ENCODE measurements at regions not wholly inside any gene's neighbourhood (a gene's known extent, or its start where the extent isn't known, plus 50 kb on each side); places are given as distances from the start of the nearest gene placed in this dataset.

DNA sequence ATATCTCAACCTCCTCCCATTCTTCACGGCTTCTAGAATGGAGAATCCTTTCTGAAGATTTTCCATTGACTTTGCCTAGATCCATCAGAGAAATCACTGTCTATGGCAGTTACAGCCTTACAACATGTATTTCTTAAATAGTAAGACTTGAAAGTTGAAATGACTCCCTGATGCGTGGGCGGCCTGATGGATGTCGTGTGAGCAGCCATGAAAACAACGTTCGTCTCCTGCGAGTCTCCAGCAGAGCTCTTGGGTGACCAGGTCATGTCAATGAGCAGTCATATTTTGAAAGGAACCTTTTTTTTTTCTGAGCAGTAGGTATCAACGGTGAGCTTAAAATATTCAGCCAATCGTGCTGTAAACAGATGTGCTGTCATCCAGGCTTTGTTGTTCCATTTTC lies 139.9 kb upstream of the C14orf180 start:
- no peak for DNase-seq (ENCODE audit: low spot score)

DNA sequence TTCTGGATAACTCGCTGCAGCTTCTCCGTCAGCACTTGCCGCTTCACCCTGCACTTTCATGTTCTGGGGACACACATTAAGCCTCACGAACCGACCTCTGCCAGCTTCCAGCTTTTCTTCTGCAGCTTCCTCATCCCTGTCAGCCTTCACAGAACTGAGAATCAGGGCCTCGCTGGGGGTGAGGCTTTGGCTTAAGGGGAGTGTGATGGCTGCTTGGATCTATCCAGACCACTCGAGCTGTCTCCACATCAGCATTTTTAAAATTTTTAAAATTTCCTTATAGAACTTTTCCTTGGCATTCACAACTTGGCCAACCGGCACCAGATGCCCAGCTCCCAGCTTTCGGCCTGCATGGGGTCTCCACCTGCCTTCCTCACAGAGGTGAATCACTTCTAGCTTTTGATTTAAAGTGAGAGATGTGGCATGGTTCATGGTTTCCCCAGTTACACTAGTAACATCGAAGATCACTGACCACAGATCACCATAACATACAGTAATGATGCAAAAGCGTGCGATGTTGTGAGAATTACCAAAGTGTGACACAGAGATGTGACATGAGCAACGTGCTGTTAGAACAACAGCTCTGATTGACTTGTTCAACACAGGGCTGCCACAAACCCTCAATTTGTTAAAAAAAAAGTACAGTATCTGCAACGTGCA lies 139.1 kb upstream of the C14orf180 start:
- DNase-seq (ENCODE audit: low spot score), result no peak

DNA sequence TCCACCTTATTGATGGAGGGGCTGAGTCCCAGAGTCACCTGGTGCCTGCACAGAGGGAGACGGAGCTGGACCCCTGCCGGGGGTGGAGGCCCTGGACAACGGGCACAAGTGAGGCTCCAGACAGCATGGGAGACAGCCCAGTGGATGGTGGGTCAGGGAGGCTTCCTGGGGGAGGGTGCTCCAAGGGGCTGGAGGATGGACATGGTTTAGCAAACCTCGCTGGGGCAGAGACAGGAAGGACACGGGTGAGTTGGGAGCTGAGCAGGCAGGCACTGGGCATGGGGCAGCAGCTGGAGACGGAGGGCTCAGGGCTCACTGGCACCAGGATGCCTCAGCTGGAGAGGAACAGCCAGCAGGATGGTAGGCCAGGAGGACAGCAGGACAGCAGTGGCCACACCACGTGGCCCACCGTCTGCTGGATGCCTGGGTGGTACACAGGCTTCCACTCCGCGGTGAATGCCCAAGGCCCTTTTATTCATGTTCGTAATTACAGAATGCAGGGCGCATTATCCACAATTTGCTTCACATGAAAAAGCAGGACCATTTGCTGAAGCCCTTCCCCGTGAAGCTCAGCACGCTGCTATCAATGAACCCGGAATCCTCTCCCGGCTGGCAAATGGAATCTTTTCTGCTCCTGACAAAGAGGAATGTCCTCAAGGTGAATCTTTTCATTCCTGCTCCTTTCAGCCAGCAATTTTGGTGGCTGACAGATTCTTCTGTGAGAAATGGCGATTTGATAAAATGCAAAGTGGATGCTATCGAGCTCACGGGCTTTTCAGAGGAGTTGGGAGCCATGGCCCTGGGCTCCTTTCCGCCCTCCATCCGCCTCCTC lies 138.1 kb upstream of the C14orf180 start:
- no peak for DNase-seq (ENCODE audit: low spot score)

DNA sequence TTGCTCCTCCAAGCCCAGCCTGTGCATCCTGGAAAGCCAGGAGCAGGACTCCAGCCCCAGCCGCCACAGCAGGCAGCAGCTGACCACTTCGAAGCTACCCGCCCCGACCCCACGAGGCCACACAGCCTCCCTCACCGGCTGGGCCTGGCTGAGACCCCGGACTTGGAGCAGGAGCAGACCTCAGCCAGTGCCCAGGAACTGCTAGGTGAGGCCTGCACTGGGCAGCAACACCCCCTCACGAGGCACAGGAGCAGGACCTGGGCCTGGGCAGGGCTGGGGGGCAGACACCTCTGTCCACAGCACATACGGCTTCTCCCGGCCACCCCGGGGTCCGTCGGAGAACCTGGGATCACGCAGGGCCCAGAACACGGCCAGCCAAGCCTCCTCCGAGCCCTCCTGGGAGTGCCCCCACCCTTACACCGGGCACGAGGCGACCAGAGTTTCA lies 137.4 kb upstream of the C14orf180 start:
- no peak for DNase-seq (ENCODE audit: low spot score)

DNA sequence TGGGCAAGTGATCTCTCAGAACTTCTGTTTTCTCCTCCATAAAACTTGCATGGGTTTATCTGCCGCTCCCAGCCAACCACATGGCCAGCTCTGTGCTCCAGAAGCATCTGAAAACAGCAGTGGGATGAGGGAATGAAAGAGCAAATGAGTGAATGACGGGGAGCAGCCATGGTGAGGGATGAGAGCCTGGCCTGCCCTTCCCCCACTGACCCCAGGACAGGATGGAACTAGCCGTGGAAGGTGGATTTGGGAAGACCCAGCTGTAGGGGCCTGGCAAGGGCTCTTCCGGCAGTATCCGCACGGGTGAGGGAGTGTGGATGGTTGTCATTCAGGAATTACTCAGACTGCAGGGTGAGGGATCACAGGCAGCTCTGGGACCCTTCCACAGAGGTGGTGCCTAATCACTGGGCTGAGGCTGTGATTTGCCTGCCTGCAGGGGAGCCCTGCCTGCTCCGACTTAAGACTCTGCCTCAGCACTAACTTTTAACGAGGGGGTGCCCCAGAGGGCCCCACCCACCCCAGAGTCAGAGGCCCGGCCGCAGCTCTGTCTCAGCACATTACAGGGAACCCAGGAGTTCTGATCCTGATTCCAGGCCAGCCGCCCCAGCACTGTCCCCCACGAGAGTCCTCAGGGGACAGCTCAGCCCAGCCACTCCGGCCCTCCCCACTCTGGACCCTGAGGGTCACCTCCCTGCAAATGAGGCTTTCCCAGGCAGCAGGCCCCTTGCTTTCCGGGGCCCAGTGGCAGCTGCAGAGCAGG lies 136.8 kb upstream of the C14orf180 start:
- DNase-seq (ENCODE audit: low spot score), result no peak

DNA sequence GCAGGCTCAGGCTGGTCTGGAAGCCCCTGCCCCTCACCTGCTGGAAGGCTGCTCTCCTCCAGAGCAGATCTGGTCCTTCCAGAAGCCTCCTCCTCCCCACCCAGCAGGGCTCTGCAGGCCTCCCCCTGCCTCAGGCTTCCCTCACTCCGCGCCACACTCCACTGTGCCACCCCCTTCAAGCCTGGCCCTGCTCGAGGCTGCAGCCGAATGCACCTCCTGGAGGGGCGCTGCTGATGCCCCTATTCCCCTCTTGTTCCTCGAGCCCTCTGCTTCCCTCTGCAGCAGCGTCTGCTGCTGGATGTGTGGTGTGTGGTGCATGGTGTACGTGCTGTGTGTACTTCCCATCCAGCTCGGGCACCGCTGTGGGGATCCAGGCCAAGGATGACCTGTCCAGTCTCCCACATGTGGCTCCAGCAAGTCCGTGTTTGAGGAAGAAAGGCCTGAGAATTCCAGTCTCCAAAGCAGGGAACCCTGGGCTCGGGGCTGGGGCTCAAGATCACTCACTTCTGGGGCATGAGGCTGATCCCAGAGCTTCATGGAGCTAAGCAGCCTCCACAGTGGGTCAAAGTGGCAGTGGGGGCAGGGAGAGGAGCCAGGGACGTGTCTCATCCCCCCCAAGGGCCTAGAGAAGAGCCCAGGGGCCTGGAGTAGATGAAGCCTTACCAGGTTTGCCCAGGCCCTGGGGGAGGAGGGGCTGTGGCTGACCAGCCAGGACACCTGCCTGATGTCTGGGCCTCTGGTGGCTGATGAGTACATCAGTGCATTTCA lies 136.0 kb upstream of the C14orf180 start:
- DNase-seq (ENCODE audit: low spot score), result no peak

DNA sequence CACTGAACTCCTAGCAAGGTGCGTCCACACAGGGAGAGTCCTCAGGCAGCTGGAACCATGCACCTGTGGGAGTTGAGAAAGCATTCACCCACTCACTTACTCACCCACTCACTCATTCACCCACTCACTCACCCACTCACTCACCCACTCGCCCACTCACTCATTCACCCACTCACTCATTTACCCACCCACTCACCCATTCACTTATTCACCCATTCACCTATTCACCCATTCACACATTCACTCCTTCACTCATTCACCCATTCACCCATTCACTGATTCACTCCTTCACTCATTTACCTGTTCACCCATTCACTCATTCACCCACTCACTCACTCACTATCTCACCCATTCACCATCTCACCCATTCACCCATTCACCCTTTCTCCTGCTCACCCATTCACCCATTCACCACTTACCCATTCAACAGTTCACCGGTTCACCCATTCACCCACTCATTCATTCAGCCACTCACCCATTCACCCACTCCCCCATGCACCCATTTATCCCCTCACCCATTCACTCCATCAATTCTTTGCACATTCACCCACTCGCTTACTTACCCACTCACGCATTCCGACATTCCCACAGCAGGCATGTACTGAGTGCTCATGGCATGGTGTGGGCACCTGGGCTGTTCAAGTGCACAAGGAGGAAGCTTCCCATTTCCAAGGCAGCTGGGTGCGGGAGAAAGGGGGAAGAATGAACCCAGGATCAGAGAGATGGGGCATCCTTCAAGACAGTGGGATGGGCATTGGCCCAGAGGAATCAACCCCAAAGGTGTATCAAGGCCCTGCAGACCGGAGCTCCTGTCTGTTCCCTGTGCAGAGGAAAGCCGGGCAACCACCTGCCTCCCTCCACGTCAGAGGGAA lies 135.2 kb upstream of the C14orf180 start:
- DNase-seq (ENCODE audit: low spot score), result no peak

DNA sequence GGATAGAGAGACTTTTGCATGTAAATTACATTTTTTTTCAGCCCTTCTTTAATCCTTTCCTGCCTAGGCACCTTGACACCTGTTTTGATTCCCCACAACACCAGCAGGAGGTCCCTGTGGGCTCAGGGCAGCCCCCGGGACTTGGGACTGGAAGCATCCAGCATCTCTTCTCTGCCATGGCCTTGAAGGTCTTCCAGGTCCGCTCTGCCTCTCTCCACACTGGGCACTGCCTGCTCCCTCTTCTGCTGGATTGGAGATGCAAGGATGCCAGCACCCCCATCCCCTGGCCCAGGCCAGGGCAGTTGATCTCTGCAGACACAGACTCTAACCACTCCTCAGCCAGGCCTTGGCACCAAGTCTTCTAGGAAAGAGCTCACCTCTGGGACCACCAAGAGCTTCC lies 134.5 kb upstream of the C14orf180 start:
- no peak for DNase-seq (ENCODE audit: low spot score)

DNA sequence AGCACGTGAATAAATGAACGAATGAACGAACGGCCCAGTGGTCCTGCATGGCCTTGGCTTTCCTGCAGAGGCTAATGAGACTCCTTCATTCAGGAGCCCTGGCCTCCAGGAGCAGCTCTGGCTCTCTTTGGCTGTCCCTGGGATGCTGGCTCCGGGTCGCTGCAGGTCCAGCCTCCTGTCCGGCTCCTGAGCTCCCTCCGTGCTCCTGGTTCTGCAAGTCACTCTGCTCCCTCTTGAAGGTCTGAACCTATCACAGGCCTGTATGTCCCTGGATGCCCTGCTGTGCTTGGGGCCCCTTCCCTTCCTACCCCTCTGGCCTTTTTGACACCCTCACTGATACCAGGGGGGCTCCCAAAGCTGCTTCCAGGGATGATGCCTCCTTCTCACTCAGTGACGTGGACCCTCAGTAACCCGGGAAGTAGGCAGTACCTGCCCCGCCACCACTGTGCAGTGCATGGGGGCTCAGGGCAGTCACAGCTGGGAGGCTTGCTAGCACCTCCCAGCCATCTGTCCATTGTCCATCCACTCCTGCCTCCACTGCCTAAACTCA lies 133.7 kb upstream of the C14orf180 start:
- DNase-seq (ENCODE audit: low spot score), result no peak

DNA sequence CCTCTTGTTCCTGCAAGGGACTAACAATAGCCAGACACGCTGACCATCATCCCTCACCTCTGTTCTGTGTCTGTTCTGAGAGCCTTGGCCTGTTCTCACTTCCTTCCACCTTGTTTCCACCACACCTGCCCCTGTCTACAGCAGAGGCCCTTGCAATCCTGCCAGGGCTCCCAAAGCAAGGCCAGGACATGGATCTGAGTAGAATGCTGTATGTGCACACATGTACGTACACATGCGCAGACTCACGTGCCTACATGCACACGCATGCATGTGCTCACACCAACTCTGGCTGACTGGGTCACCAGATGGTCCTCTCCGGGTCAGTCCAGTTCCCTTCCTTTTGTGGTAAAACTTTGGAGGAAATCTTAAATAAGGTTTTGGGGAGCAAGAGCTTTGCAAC lies 133.0 kb upstream of the C14orf180 start:
- DNase-seq (ENCODE audit: low spot score), result no peak

DNA sequence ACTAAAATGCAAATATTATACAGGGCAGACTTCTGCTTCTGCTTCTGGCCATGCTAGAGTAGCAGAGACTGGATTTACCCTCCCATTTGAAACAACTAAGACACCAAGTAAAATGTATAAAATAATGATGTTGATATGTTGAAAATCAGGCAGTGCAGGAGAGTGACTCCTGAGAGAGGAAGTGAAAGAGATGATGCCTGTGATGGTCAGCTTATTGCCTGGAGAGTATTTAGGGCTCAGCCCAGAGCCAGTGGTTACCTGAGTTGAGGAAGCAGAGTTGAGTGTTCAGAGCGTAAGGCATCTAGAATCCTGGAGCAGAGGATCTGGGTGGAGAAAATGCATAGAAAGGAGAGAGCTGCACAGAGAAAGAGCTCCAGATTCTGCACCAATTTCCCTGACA lies 131.8 kb upstream of the C14orf180 start:
- no peak for DNase-seq (ENCODE audit: low spot score)

DNA sequence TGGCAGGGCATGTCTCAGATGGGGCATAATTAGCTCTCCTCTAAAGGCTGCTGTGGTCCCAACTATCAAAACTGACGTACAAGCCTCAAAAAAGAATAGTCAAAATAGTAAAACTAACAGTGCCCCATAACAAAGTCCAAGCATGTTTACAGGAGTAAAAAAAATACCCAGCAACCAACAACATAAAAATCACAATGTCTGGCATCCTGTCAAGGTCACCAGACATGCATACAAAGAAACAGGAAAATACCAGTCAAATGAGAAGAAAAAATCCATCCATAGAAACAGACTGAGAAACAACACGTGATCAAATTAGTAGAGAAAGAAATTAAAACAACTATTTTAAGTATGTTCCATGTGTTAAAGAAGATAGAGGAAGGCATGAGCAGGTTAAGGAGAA lies 131.2 kb upstream of the C14orf180 start:
- no peak for DNase-seq (ENCODE audit: low spot score)

DNA sequence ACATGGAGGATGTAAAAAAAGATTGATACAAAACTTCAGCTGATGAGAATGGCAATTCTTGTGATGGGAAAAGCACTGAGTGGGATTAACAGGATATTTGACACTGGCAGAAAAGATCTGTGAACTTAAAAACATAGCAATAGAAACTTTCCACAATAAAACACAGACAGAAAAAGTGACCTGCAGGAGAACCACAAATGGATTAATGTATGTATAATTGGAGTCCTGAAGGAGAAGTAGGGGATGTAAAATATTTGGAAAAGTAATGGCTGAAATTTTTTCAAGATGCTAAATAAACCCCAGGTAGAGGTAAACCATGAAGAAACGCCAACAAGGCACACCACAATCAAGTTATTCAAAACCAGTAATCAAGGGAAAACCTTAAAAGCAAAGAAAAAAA lies 130.8 kb upstream of the C14orf180 start:
- DNase-seq (ENCODE audit: low spot score), result no peak

DNA sequence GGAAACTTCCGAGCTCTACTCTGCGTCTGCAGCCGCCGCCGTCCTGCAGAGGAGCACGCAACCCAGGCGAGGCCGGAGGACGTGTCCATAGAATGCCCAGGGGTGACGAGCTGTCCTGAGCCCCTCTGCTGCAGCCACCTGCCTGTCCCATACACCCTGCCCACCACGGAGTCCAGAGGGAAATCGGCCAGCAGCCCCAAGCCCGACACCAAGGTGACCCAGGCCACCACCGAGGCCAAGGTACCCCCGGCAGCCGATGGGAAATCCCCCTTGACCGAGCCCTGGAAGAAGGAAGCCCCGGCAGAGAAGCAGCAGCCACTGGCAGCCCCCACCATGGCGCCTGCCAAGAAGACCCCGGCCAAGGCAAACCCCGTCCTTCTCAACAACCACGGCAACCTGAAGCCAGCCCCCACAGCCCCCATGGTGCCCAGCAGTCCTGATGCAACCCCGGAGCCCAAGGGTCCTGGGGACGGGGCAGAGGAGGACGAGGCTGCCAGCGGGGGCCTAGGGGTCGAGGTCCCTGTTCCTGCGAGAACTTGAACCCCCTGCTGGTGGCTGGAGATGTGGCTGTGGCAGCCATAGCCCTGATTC lies 128.7 kb upstream of the C14orf180 start:
- DNase-seq (ENCODE audit: low spot score), result no peak

DNA sequence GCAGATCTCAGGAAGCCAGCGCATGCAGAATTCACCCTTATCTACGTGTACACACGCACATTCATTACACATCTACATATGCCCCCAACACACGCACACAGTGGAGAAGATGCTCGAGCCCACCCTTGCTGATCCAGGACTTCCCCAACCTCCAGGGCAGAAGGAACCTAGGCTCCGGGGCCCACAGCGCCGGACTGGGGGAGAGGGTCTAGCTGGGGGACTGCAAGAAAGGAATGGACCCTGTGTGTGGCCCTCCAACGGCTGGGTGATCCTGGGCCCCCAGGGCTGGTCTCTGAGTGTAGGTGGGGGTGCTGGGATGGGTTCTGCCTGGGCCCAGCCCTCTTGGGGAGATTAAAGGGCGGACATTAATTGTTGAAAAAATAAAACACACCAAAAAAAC lies 128.1 kb upstream of the C14orf180 start:
- DNase-seq (ENCODE audit: low spot score), result no peak

DNA sequence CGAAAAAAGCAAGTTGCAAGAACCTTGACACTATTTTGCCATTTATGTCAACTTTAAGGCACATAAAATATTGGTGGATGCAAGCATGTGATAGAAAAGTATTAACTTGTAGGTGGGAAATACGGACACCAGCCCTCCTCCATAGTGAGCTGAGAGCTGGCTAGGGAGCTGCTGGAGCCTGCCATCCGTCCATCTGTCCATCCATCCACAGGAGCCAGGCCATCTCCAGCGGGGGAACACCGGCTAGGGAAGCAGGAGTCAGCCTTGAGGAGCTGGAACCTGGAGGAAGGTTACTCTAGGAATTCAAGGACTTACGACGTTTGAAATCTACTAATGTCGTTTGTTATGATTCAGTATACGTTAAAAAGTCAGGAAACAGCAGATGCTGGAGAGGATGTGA lies 120.7 kb upstream of the C14orf180 start:
- no peak for DNase-seq (ENCODE audit: low spot score)

DNA sequence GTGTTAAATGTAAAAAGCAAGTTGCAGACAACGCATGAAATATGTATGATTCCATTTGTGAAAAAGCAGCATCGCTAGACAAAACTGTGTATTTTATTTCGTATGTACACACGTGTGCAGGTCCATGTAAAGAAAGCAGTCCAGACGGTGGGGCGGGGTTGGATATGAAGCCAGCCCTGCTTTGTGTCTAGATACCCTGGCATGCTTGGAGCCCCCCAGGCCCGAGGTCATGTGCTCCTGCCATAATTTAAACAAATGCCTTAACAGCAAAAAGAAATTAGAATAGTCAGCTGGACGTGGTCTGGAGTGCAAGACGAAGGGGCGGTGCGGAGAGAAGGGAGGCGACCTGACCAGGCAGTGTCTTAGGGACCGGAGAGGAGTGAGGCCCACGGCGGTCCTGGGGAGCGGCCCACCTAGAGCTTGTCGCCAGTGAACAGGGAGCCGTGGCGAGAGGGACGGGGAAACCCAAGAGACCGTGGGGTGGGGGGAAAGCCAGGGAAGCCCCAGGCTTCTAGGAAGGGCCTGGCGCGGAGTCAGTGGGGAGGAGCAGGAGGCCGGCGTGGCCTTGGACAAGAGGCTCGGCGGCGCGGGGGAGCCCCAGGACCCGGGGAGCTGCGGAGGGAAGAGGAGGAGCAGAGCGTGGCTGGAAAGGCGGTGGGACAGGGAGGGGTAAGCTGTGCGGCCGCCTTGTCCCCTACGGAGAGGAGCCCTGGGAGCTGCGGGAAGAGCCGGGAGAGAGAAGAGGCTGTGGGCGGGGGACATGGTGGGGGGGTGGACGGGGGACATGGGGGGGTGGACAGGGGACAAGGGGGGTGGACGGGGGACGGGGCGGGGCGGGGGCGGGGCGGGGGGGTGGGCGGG lies 118.5 kb upstream of the C14orf180 start:
- DNase-seq (ENCODE audit: low spot score), result no peak

DNA sequence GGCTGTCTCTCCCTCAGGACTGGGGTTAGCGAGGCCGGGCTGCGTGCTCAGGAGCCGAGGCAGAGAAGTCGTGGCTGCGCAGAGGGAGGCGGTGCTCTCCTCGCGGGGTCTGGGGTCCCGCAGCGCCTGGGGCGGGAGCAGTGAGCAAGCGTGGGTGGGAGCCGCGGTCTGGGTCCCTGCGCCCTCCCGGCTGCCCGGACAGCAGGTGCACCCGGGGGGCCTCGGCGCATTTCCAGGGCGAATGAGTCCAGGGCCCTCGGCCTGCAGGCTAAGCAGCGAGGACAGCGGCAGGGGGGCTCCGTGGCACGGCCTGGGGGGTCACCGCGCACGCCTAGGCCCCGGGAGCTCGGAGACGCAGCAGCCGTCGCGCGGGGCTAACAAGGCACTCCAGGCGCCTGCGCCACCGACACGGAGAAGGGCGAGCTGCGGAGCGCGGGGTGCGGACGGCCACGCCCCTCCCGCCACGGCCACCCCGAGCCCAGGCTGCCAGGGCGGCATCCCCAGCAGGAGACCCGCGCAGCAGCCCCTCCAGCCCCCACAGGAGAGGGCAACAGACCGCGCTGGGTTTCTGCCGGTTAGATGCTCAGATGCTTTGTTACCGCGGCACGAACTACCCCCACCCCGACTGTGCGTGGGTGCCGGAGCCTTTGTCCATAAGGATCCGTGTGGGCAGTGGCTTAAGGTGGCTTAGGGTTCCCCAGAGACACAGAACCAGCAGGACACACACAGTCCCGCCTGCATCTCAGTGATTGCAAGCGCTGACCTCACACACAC lies 117.7 kb upstream of the C14orf180 start:
- no peak for DNase-seq (ENCODE audit: low spot score)
